Nephron (organoid): ENCODE measurements at regions not wholly inside any gene's neighbourhood (a gene's known extent, or its start where the extent isn't known, plus 50 kb on each side); places are given as distances from the start of the nearest gene placed in this dataset.

ENCODE experiments used
- H3K27ac Mint-ChIP-seq, 3 experiments: 2 replicates each; pipeline ENCODE4 v1.8.0; 2020; ENCODE audit warnings: mixed read lengths in 3 of 3, mild to moderate bottlenecking in 2 of 3, moderate library complexity in 1 of 3
- H3K27me3 Mint-ChIP-seq: 2 replicates; pipeline ENCODE4 v1.8.0; 2021; ENCODE audit warnings: low read depth, mild to moderate bottlenecking, moderate library complexity, mixed read lengths
- H3K36me3 Mint-ChIP-seq: 2 replicates; pipeline ENCODE4 v1.8.0; 2020; ENCODE audit warnings: low read depth, mixed read lengths
- H3K4me1 Mint-ChIP-seq: 2 replicates; pipeline ENCODE4 v1.8.0; 2020; ENCODE audit warnings: mixed read lengths
- H3K4me3 Mint-ChIP-seq, 3 experiments: 2 replicates each; pipeline ENCODE4 v1.8.0; 2020; ENCODE audit warnings: mild to moderate bottlenecking in 3 of 3, mixed read lengths in 3 of 3, moderate library complexity in 2 of 3
- H3K9me3 Mint-ChIP-seq: 2 replicates; pipeline ENCODE4 v1.8.0; 2020; ENCODE audit warnings: mixed read lengths
- CTCF ChIP-seq, 3 experiments: fragments of 200-600 bp; sonication (generic); IDR thresholded peaks; one replicate each; pipeline ENCODE4 v1.5.0; 2021; ENCODE audit warnings: antibody characterized with exemption in 3 of 3; ENCODE audit not compliant: unreplicated experiment in 3 of 3

DNA sequence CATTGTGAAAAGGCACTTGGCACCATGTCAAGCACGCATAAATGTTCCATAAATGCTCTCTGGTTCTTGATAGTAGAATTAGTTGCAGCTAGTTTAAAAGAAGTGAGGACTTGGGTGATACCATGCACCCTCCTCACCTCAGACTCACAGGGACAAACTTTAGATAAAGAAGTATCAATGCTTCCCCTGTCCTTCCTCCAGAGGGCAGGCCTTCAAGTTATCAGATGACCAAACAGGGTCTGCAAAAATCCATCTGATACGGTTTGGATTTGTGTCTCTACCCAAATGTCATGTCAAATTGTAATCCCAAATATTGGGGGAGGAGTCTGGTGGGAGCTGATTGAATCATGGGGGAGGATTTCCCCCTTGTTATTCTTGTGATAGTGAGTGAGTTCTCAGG lies 54.1 kb downstream of the C1QL2 start:
- H3K36me3 Mint-ChIP-seq, result no peaks in the 10 kb centered on the region
- H3K4me1 Mint-ChIP-seq, result no peaks in the 10 kb centered on the region
- peaks cover 20% of the 10 kb centered on the region for H3K27me3 Mint-ChIP-seq
- no peak overlapping the region for H3K4me3 Mint-ChIP-seq
- no peak overlapping the region for H3K27ac Mint-ChIP-seq
- no peak for TF ChIP-seq CTCF (IDR thresholded peaks at IDR 0.05; ENCODE audit: unreplicated experiment in 3 of 3)
- peaks cover 8% of the 10 kb centered on the region for H3K9me3 Mint-ChIP-seq

DNA sequence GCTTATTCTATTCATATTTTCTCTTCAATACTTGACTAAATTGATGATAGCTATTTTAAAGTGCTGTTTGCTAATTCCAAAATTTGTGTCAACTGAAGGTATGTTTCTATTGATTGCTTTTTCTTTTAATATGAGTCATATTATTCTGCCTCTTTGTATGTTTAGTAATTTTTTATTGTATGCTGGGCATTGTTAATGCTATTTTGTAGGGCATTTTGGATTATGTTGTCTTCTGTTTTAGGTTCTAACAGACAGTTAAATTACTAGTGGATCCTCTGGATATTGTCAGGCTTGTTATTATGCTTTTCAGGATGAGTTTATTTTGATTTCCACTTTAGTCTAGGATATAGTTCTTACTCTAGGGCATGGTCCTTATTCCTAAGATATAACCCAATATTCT lies 55.6 kb downstream of the C1QL2 start:
- H3K27ac Mint-ChIP-seq, result no peak overlapping the region
- H3K36me3 Mint-ChIP-seq, result no peaks in the 10 kb centered on the region
- no peak overlapping the region for H3K4me3 Mint-ChIP-seq
- H3K27me3 Mint-ChIP-seq, result peaks cover 15% of the 10 kb centered on the region
- peaks cover 16% of the 10 kb centered on the region for H3K9me3 Mint-ChIP-seq
- no peak for TF ChIP-seq CTCF (IDR thresholded peaks at IDR 0.05; ENCODE audit: unreplicated experiment in 3 of 3)
- no peaks in the 10 kb centered on the region for H3K4me1 Mint-ChIP-seq

DNA sequence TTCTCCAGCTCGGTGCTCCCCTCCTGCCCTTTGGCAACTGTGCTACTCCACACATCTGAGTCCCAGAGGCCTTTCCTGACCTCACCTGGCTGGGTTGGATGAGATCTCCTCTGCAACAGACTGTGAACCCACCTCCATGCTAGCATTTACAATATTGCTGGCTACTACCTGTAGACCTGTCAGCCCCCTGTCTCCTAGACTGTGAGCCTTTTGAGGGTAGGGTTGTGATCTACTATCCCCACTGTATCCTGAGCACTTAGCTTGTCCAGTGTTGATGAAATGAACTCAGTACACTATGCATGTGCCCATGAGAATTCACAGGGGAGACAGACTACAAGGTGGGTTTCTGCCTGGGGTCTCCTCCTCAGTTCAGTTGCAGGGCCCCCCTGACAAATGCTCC lies 70.1 kb downstream of the C1QL2 start:
- Mint-ChIP-seq H3K36me3 (no peaks in the 10 kb centered on the region), H3K4me3 (no peak overlapping the region), H3K27ac (no peak overlapping the region), H3K9me3 (no peaks in the 10 kb centered on the region), H3K27me3 (peaks cover 4% of the 10 kb centered on the region), H3K4me1 (peaks cover 34% of the 10 kb centered on the region)
- no peak for TF ChIP-seq CTCF (IDR thresholded peaks at IDR 0.05; ENCODE audit: unreplicated experiment in 3 of 3)

GRCh38 chr2:119086327-119086726 lies 72.2 kb downstream of the C1QL2 start:
- H3K4me3 Mint-ChIP-seq, result no peak overlapping the region
- peaks cover 42% of the 10 kb centered on the region for H3K4me1 Mint-ChIP-seq

GRCh38 chr2:119085613-119086012 lies 72.9 kb downstream of the C1QL2 start:
- Mint-ChIP-seq H3K4me1 (peaks cover 42% of the 10 kb centered on the region), H3K27ac (peak overlapping the region in 1 of 3 experiments; percentile 56), H3K9me3 (peaks cover 2% of the 10 kb centered on the region), H3K4me3 (no peak overlapping the region), H3K36me3 (no peaks in the 10 kb centered on the region), H3K27me3 (peaks cover 4% of the 10 kb centered on the region)
- TF ChIP-seq CTCF (IDR thresholded peaks at IDR 0.05; ENCODE audit: unreplicated experiment in 3 of 3), result no peak

More at GRCh38 chr2:119086327-119086726, 72.2 kb downstream of the C1QL2 start:
- peaks cover 2% of the 10 kb centered on the region for H3K9me3 Mint-ChIP-seq
- TF ChIP-seq CTCF (IDR thresholded peaks at IDR 0.05; ENCODE audit: unreplicated experiment in 3 of 3), result no peak
- H3K27me3 Mint-ChIP-seq, result peaks cover 4% of the 10 kb centered on the region
- H3K36me3 Mint-ChIP-seq, result no peaks in the 10 kb centered on the region
- H3K27ac Mint-ChIP-seq, result peak overlapping the region in 1 of 3 experiments; percentile 56

DNA sequence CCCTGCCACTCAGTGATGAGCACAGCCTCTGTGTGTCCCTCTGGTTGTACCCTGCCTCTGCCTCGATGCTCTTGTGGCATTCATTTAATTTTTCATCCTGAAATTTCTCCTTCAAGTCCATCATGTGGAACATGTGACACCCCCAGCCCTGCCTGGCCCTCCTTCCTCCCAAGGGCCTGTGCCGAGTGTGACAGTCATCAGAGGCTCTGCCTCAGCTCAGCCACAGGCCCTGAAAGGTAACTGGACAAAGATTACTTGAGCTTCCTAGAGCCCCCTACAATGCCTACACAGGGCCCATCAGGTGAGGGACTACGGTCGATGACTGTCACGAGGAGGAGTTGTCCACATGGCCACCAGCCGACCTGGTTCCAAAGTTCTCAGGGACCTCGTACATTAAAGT lies 75.1 kb downstream of the C1QL2 start:
- peaks cover 38% of the 10 kb centered on the region for H3K4me1 Mint-ChIP-seq
- no peaks in the 10 kb centered on the region for H3K36me3 Mint-ChIP-seq
- H3K27ac Mint-ChIP-seq, result no peak overlapping the region
- H3K27me3 Mint-ChIP-seq, result peaks cover 4% of the 10 kb centered on the region
- peaks cover 2% of the 10 kb centered on the region for H3K9me3 Mint-ChIP-seq
- TF ChIP-seq CTCF (IDR thresholded peaks at IDR 0.05; ENCODE audit: unreplicated experiment in 3 of 3), result no peak
- H3K4me3 Mint-ChIP-seq, result no peak overlapping the region
